ENCODE measurements at regions not wholly inside any gene's neighbourhood (a gene's known extent, or its start where the extent isn't known, plus 50 kb on each side); places are given as distances from the start of the nearest gene placed in this dataset.

GRCh38 chr4:189765301-189765700 is 175.4 kb upstream of the FRG1 start:
- ATAC-seq (no peak), DNase-seq (ENCODE audit: low read depth, low spot score) (no peak)
- intact Hi-C loops (cut with micrococcal nuclease): no loop called here
- H3K4me2 ChIP-seq (ENCODE audit: low read length): no peak overlapping the region
- POLR2A ChIA-PET: no interaction called here
- no peak overlapping the region for H3K9ac ChIP-seq (ENCODE audit: low read length)
- BruUV-seq (replicated peaks): no TSS peak
- no peaks in the 10 kb centered on the region for H3K9me3 ChIP-seq (ENCODE audit: control insufficient read depth in 1 of 2, insufficient read depth in 1 of 2, low read depth in 1 of 2, low read length in 2 of 2)
- no peak overlapping the region for H3K4me3 ChIP-seq (replicated peaks in 1 of 2; ENCODE audit: low read depth in 1 of 2, low read length in 2 of 2)
- RAD21 ChIA-PET (ENCODE audit: low non-redundant PET in 1 of 2, low total read pairs in 2 of 2, uncharacterized antibody in 2 of 2, unreplicated experiment in 2 of 2): no interaction called here
- H3K27ac ChIP-seq (ENCODE audit: low read depth, low read length): no peak overlapping the region
- no peak overlapping the region for H2AFZ ChIP-seq (ENCODE audit: low read depth, low read length, poor library complexity, severe bottlenecking)
- CTCF ChIA-PET: no interaction called here
- no peaks in the 10 kb centered on the region for H3K79me2 ChIP-seq (ENCODE audit: insufficient read depth, low read length)
- H3K4me1 ChIP-seq (ENCODE audit: control insufficient read depth in 1 of 2, insufficient read depth in 2 of 2, low read length in 2 of 2): no peaks in the 10 kb centered on the region
- H3K27me3 ChIP-seq (ENCODE audit: insufficient read depth, low read length): peaks cover 8% of the 10 kb centered on the region
- no peaks in the 10 kb centered on the region for H4K20me1 ChIP-seq (ENCODE audit: insufficient read depth)
- H3K9me2 ChIP-seq (ENCODE audit: insufficient read depth): no peaks in the 10 kb centered on the region
- no peaks in the 10 kb centered on the region for H3K36me3 ChIP-seq (ENCODE audit: control insufficient read depth in 1 of 2, insufficient read depth in 2 of 2, low read length in 2 of 2)
- TF ChIP-seq POLR2A (IDR thresholded peaks at IDR 0.05; ENCODE audit: borderline replicate concordance, extremely low read depth, insufficient read depth, insufficient read length) (no peak), SRF (IDR thresholded peaks at IDR 0.05; ENCODE audit: low read depth) (no peak), SIN3A (IDR thresholded peaks at IDR 0.05; ENCODE audit: low read depth) (no peak), EGR1 (IDR thresholded peaks at IDR 0.05; ENCODE audit: low read depth) (no peak)

DNA sequence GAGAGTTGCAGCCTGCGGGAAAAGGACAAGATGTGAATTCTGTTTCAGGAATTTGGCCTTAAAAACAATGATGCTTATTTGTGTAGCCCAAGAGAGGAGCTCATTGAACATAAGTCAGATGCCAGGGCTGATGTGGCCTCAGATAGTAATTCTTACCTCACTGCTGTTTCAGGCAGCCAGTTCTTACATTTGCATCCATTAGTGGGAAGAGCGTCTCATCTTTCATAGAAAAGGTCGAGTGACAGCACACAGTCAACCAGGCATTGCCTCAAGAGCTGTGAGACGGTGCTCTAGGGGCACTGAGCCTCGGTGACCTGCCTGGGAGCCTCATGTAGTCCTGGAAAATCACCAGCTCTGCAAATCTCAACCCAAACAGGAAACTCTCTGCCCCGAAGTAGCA is 174.9 kb upstream of the FRG1 start:
- no peaks in the 10 kb centered on the region for H4K20me1 ChIP-seq (ENCODE audit: insufficient read depth)
- H3K9ac ChIP-seq (ENCODE audit: low read length): no peak overlapping the region
- no peak overlapping the region for H3K4me2 ChIP-seq (ENCODE audit: low read length)
- no peak overlapping the region for H2AFZ ChIP-seq (ENCODE audit: low read depth, low read length, poor library complexity, severe bottlenecking)
- no peaks in the 10 kb centered on the region for H3K79me2 ChIP-seq (ENCODE audit: insufficient read depth, low read length)
- ATAC-seq: no peak
- ChIA-PET POLR2A (no interaction called here), CTCF (no interaction called here), RAD21 (ENCODE audit: low non-redundant PET in 1 of 2, low total read pairs in 2 of 2, uncharacterized antibody in 2 of 2, unreplicated experiment in 2 of 2) (no interaction called here)
- H3K27me3 ChIP-seq (ENCODE audit: insufficient read depth, low read length): peaks cover 9% of the 10 kb centered on the region
- no peaks in the 10 kb centered on the region for H3K9me3 ChIP-seq (ENCODE audit: control insufficient read depth in 1 of 2, insufficient read depth in 1 of 2, low read depth in 1 of 2, low read length in 2 of 2)
- TF ChIP-seq POLR2A (IDR thresholded peaks at IDR 0.05; ENCODE audit: borderline replicate concordance, extremely low read depth, insufficient read depth, insufficient read length) (no peak), CEBPB (IDR thresholded peaks at IDR 0.05; ENCODE audit: low read depth) (no peak), EZH2phosphoT487 (IDR thresholded peaks at IDR 0.05; ENCODE audit: borderline replicate concordance) (no peak), CBX3 (IDR thresholded peaks at IDR 0.05; ENCODE audit: low read depth) (no peak), ELF1 (IDR thresholded peaks at IDR 0.05; ENCODE audit: borderline replicate concordance, low read depth) (no peak), YY1 (IDR thresholded peaks at IDR 0.05; ENCODE audit: extremely low read depth, insufficient replicate concordance, low read depth, low read length) (no peak), MAX (IDR thresholded peaks at IDR 0.05) (no peak), SIN3A (IDR thresholded peaks at IDR 0.05; ENCODE audit: low read depth) (no peak), POLR2AphosphoS5 (IDR thresholded peaks at IDR 0.05; ENCODE audit: low read depth, low read length) (no peak), ATF3 (IDR thresholded peaks at IDR 0.05) (no peak)
- TF ChIP-seq, protein P1, sequence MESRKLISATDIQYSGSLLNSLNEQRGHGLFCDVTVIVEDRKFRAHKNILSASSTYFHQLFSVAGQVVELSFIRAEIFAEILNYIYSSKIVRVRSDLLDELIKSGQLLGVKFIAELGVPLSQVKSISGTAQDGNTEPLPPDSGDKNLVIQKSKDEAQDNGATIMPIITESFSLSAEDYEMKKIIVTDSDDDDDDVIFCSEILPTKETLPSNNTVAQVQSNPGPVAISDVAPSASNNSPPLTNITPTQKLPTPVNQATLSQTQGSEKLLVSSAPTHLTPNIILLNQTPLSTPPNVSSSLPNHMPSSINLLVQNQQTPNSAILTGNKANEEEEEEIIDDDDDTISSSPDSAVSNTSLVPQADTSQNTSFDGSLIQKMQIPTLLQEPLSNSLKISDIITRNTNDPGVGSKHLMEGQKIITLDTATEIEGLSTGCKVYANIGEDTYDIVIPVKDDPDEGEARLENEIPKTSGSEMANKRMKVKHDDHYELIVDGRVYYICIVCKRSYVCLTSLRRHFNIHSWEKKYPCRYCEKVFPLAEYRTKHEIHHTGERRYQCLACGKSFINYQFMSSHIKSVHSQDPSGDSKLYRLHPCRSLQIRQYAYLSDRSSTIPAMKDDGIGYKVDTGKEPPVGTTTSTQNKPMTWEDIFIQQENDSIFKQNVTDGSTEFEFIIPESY (IDR thresholded peaks at IDR 0.05; ENCODE audit: extremely low read depth, insufficient replicate concordance, low read length): no peak
- TF ChIP-seq, protein P2, sequence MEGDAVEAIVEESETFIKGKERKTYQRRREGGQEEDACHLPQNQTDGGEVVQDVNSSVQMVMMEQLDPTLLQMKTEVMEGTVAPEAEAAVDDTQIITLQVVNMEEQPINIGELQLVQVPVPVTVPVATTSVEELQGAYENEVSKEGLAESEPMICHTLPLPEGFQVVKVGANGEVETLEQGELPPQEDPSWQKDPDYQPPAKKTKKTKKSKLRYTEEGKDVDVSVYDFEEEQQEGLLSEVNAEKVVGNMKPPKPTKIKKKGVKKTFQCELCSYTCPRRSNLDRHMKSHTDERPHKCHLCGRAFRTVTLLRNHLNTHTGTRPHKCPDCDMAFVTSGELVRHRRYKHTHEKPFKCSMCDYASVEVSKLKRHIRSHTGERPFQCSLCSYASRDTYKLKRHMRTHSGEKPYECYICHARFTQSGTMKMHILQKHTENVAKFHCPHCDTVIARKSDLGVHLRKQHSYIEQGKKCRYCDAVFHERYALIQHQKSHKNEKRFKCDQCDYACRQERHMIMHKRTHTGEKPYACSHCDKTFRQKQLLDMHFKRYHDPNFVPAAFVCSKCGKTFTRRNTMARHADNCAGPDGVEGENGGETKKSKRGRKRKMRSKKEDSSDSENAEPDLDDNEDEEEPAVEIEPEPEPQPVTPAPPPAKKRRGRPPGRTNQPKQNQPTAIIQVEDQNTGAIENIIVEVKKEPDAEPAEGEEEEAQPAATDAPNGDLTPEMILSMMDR (IDR thresholded peaks at IDR 0.05 in 2 of 3, conservative IDR thresholded peaks at IDR 0.05 in 1 of 3; ENCODE audit: borderline replicate concordance in 1 of 3, insufficient read depth in 1 of 3, low read depth in 2 of 3, low read length in 2 of 3): no peak
- no peaks in the 10 kb centered on the region for H3K4me1 ChIP-seq (ENCODE audit: control insufficient read depth in 1 of 2, insufficient read depth in 2 of 2, low read length in 2 of 2)
- H3K9me2 ChIP-seq (ENCODE audit: insufficient read depth): no peaks in the 10 kb centered on the region
- intact Hi-C loops (cut with micrococcal nuclease): no loop called here
- BruUV-seq (replicated peaks): no TSS peak
- no peak overlapping the region for H3K4me3 ChIP-seq (replicated peaks in 1 of 2; ENCODE audit: low read depth in 1 of 2, low read length in 2 of 2)
- DNase-seq (ENCODE audit: low read depth, low spot score): no peak
- no peak overlapping the region for H3K27ac ChIP-seq (ENCODE audit: low read depth, low read length)
- H3K36me3 ChIP-seq (ENCODE audit: control insufficient read depth in 1 of 2, insufficient read depth in 2 of 2, low read length in 2 of 2): no peaks in the 10 kb centered on the region
